GM10266 (cell line): ENCODE measurements at regions not wholly inside any gene's neighbourhood (a gene's known extent, or its start where the extent isn't known, plus 50 kb on each side); places are given as distances from the start of the nearest gene placed in this dataset.

Source experiments
- DNase-seq: peaks from one replicate; pipeline ENCODE4 v3.0.0; 2012; ENCODE audit errors: extremely low spot score
- CTCF ChIP-seq: IDR thresholded peaks from 2 replicates; pipeline ENCODE4 v1.5.1; 2012; ENCODE audit warnings: mild to moderate bottlenecking, low read depth; ENCODE audit not compliant: control insufficient read depth, insufficient read depth; ENCODE audit errors: missing control alignments

GRCh38 chrX:13397878-13398818 lies 78.3 kb upstream of the ATXN3L start:
- TF ChIP-seq CTCF = no peak
- no peak for DNase-seq

GRCh38 chrX:13396924-13397323 lies 77.1 kb upstream of the ATXN3L start:
- TF ChIP-seq CTCF = no peak

GRCh38 chrX:13389501-13389900 lies 69.6 kb upstream of the ATXN3L start:
- DNase-seq = no peak
- TF ChIP-seq CTCF = no peak

More at GRCh38 chrX:13396924-13397323, 77.1 kb upstream of the ATXN3L start:
- no peak for DNase-seq

- no peak for TF ChIP-seq CTCF
- DNase-seq = no peak
Measured at GRCh38 chrX:13387666-13388494, 68.0 kb upstream of the ATXN3L start.

GRCh38 chrX:13386636-13387035 lies 66.8 kb upstream of the ATXN3L start:
- no peak for TF ChIP-seq CTCF
- DNase-seq = no peak

- no peak for DNase-seq
- no peak for TF ChIP-seq CTCF
Measured at GRCh38 chrX:13386092-13386491, 66.2 kb upstream of the ATXN3L start.

- TF ChIP-seq CTCF = no peak
- DNase-seq = no peak
Measured at GRCh38 chrX:13383907-13384306, 64.1 kb upstream of the ATXN3L start.
